GM19397 (cell line): ENCODE measurements at regions not wholly inside any gene's neighbourhood (a gene's known extent, or its start where the extent isn't known, plus 50 kb on each side); places are given as distances from the start of the nearest gene placed in this dataset.

Source experiments
- ATAC-seq: cut with Tn5 transposase; IDR thresholded peaks from one replicate; pipeline ENCODE4 v1.9.1; 2021; ENCODE audit warnings: mild to moderate bottlenecking, moderate library complexity; ENCODE audit not compliant: unreplicated experiment

GRCh38 chr14:58923751-58924405, 264.6 kb upstream of the DAAM1 start:
- ATAC-seq: no peak

DNA sequence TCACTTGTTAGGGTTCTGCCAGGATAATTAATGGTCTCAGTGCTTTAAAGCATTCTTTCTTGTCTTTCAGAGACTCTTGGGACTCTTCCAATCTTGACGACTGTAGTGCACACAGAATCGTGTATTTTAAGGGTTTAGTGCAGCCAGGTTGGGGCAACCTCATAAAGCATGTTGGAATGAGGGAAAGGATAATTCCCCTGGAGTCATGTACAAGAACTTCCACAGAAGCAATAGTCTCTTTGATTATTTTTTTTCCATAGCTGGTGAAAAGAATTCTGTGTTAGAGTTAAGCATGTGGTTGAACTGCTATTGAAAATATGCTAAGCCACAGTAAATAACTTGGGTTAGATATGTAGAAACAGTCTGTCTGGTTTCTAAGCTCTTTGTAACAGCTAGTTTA, 246.8 kb upstream of the DAAM1 start:
- ATAC-seq: no peak

GRCh38 chr14:58942516-58942915, 246.0 kb upstream of the DAAM1 start:
- ATAC-seq: no peak

- no peak for ATAC-seq
Observed at GRCh38 chr14:58944343-58944967, 244.0 kb upstream of the DAAM1 start.

DNA sequence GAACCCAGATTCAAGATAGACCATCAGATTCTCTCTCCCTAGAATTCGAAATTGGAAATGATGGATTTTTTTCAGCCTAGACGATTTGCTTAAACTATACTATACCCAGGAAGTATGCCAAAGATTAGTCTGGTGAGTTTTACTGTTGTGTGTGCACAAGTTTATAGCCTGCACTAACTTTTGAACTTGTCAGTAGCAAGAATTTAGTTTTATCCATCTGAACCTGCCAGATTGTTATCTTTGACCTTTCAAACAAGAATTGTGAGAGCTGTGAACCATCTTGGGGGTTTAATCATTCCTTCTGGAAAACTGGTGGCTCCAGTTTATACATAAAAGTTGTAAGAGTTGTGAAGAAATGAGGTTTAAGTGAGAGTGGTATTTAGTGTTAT, 243.5 kb upstream of the DAAM1 start:
- ATAC-seq: no peak

- ATAC-seq: no peak
Observed at GRCh38 chr14:58946431-58946830, 242.0 kb upstream of the DAAM1 start.

DNA sequence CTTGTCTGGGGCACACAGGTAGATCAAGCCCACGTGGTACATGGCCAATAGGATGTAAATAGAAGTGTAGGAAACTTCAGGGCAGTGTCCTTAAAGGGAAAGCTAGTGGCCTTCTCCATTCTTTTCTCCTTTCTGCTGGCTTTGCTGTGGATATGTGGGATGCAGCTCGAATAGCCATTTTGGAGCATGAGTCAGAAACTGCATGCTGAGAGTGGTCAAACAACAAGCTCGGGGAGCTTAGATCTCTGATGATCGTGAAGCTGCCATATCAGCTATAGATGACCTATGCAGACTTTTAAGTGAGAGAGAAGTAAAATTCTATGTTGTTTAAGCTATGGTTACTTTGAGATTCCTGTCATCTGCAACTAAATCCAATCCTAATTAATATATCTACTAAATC, 241.3 kb upstream of the DAAM1 start:
- no peak for ATAC-seq

DNA sequence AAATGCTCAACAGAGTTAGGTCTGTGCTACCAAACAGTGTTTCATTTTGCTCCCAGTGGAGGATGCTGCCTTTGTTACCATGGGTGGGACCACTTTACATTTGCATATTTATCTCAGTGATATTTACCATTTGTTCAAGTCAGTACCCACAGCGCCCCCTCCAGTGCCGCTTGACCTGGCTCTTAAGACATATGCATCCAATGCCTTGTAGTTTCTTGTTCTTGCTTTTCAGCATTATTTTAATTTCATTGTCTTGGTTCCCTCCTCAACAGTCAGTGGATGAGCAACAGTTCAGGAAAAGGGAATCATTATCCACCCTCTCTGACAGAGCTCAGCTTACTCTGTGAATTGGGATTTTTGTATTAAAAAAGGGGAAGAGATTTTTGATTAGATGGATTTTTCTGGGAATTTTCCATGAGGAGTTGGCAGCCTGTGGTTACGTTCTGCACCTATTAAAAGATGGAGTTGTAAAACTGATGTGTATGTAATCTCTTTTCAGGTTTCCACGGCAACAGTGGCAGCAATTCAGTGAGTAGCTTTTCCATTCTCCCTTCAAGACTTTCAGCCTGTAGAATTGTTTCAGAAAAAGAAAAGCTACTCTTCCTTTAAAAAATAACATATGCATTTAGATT, 240.5 kb upstream of the DAAM1 start:
- no peak for ATAC-seq

- no peak for ATAC-seq
Observed at GRCh38 chr14:58950555-58950954, 237.9 kb upstream of the DAAM1 start.

GRCh38 chr14:58951143-58951542, 237.3 kb upstream of the DAAM1 start:
- ATAC-seq: no peak

- ATAC-seq: no peak
Observed at GRCh38 chr14:58954052-58954451, 234.4 kb upstream of the DAAM1 start.

DNA sequence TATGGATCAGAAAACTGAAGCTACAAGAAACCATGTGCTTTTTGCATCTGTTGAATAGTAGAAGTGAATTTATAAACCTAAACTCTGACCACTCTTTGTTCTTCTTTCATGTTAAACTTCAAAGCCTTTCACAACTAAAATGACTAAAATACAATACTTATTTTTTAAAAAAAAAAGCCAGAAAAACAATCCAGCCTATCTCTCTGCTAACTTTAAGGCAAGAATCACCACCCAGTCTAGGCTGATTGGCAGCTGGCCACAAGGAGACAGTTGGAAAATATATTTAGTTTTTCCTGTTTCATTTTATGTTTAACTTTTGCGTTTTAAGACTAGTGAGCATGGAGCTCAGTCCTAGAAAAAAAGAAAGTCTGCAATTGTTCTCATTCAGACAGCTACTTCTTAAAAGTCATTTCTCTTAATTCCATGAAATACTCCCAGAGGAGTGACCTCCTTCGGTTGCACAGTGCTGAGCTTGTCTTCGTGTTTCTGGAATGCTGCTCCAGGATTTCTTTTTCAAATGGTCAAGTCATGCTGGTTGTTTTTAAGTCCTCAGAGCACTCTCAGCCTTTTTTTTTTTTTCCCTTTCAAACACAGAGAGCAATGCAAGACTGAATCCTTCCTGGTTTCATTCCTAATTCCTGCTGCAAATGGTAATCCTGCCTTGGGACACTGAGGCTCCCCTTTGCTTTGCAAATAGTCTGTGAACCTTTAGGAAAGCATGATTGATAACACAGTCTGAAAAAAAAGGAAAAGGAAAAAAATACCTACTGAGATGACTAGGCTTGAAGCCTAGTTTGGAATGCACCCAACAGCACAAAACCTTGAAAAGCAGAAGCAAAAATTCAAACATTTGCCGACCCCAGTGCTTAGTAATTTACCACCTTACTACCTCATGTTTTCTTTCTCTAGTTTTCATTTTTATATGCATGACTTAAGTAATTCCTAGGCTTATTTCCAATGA, 233.3 kb upstream of the DAAM1 start:
- ATAC-seq: no peak

GRCh38 chr14:58961045-58961731, 227.3 kb upstream of the DAAM1 start:
- ATAC-seq: no peak

DNA sequence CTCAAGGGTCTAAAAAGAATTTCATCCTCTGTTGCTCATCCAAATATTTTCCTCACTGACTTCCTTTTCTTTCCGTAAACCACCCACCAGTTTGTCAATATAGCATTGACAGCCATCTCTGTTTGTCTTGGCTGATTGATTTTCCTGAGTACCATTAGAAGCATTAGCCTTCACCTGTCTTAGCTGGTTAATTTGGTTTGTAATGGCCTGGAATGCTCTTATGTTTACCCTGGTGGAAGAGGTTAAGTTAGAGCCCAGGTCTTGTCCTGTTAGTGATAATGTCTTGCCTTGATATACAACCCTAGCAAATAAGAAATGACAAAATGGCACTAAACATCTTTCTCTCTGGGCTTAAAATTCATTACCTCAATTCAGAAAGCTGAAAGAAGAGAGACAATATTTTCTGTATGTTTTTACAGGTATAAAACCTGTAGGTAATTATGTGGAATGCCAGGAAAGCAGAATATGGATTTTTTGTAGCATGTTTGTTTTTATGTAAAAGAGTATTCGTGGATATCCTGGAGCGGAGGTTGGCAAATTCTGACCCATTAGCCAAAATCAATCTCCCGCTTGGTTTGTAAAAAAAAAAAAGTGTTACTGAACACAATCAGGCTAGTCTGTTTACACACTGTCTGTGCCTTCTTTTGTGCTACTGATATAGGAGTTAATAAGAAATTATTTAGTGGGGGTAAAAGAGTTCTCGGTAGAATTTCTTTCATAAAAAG, 224.4 kb upstream of the DAAM1 start:
- no peak for ATAC-seq

DNA sequence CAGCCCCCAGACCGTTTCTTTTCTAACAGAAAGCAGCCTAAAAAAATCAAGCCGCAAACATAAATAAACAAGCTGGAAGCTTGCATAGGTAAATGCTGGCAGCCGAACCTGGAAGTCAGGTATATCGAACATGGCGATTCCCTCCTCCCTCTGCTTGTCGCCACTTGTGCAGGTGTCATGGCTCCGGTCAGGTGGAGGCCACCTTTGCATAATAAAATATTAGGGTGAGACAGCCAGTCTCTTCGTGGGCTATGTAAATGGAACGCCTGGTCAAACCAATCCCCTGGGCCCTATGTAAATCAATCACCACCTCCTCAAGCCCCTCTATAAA, 223.9 kb upstream of the DAAM1 start:
- ATAC-seq: no peak

- no peak for ATAC-seq
Observed at GRCh38 chr14:58965601-58966000, 222.9 kb upstream of the DAAM1 start.

DNA sequence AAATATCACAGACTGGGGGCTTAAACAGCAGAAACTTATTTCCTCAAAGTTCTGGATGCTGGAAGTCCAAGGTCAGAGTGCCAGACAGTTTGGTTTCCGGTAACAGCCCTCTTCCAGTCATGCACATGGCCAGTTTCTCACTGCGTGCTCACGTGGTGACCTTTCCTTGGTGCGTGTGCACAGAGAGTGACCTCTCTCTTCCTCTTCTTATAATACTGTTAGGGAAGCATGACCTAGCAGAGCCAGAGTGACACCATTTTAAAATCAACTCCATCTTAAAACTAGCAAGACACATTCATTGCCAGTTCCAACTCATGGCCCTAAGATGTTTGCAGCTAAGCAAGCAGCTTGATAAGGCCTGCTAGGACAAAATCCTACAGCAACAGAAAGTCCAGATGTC, 221.5 kb upstream of the DAAM1 start:
- no peak for ATAC-seq

DNA sequence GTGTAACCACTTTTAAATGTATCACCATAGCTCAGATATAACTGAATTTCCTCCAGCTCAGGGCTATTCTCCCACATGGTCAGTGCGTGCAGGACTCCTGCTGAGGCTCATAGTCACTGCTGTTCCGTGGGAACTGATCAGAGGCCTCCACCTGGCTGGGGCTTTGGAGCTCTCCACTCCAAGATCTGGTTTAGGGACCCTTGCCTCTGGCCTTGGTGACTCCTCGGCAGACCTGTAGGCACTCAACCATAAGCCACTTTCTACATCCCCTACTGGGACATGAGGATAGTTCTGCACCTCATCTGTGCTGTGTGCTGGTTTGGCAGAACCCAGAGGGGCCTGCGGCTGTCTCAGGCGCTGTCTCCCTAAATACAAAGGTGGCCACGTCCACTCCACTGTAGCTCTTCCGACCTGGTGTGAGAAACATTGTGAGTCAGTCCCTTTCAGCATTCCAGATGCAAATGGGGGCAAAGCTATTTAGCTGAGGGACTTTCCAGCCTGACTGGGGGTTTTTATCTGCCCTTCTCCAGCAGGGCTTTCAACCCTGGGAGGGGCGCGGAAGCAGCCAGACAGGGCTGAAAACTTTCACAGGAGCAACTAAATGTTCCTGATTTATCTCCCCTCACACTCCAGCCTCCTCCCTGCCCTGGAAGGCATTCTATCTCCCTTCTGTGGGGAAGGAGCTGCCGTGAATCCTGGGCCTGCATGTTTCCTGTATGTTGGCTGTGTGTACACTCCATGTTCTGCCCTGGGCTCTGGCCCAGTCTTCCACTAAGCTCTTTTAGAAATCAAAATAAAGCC, 218.3 kb upstream of the DAAM1 start:
- no peak for ATAC-seq

DNA sequence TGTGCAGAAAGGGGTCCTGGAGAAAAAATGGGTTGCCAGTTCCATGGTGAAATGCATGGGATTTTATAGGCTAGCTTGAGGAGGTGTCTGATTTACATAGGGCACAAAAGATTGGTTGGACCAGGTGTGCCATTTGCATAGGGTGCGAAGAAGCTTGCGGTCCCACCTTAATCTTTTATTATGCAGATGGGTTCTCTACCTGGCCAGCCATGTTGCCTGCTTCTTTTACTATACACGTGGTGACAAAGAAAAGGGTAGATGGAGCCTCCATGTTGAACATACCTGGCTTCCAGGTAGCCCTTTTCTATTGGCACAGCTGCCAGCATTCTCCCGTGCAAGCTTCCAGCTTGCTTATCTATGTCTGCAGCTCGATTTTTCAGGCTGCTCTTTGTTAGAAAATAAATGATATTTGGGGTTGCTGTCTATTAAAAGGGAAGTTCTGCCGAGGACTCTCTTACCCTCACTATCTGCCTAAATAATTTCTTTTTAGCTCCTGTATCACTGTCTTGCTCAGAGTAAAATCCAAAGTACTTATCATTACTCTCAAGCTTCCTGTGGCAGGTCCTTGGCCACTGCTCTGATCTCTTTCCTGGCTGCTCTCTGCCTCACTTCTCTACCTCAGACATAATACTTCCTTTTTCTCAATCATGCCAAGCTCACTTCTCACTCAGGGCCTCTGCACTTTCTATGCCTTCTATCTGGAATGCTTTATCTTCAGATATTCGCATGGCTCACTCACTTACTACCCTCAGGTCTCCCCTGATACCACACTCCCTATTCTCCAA, 216.0 kb upstream of the DAAM1 start:
- ATAC-seq: no peak
